H1 (cell line): ENCODE measurements at regions not wholly inside any gene's neighbourhood (a gene's known extent, or its start where the extent isn't known, plus 50 kb on each side); places are given as distances from the start of the nearest gene placed in this dataset.

Experiments used
- CTCF ChIA-PET: fragments of 300-600 bp; sonication (Branson Sonifier 250); formaldehyde crosslinking; loops from one replicate; lab custom pipeline; 2021; ENCODE audit not compliant: partially characterized antibody; lab: Charles Lee
- POLR2A ChIA-PET: fragments of 300-600 bp; sonication (Branson Sonifier 250); formaldehyde crosslinking; loops from one replicate; lab custom pipeline; 2021; ENCODE audit warnings: inconsistent platforms; ENCODE audit not compliant: partially characterized antibody; lab: Charles Lee
- DNase-seq, 2 experiments: peaks; one replicate each; pipeline versions ENCODE4 v3.0.0 to v3.0.0-alpha.2; 2010 to 2022; ENCODE audit warnings: low spot score in 2 of 2, low read depth in 1 of 2, mixed read lengths in 1 of 2
- FAIRE-seq: peaks from 2 replicates; lab custom pipeline; 2011; peaks lifted over from hg19 to GRCh38; lab: Jason Lieb, UNC
- H2AFZ ChIP-seq: 2 replicates; pipeline ENCODE4 v1.8.1; 2012; ENCODE audit warnings: low read length, inconsistent platforms
- H2AK5ac ChIP-seq: 2 replicates; pipeline ENCODE4 v1.6.1; 2013; ENCODE audit warnings: low read depth, low read length
- H2BK120ac ChIP-seq: replicated peaks from 2 replicates; pipeline ENCODE3; 2013; ENCODE audit warnings: low read depth, low read length, inconsistent platforms
- H2BK12ac ChIP-seq: 2 replicates; pipeline ENCODE4 v1.6.1; 2013; ENCODE audit warnings: low read depth, low read length
- H2BK15ac ChIP-seq: 2 replicates; pipeline ENCODE4 v1.6.1; 2013; ENCODE audit warnings: low read length
- H2BK20ac ChIP-seq: 2 replicates; pipeline ENCODE4 v1.6.1; 2013; ENCODE audit warnings: low read length
- H2BK5ac ChIP-seq: 2 replicates; pipeline ENCODE4 v1.6.1; 2013; ENCODE audit warnings: low read depth, low read length
- H3K14ac ChIP-seq: 2 replicates; pipeline ENCODE4 v1.6.1; 2013; ENCODE audit warnings: inconsistent platforms; ENCODE audit not compliant: insufficient read length
- H3K18ac ChIP-seq: 2 replicates; pipeline ENCODE4 v1.6.1; 2013; ENCODE audit warnings: low read length; ENCODE audit errors: extremely low read depth
- H3K23ac ChIP-seq: 2 replicates; pipeline ENCODE4 v1.6.1; 2013; ENCODE audit warnings: inconsistent platforms; ENCODE audit not compliant: insufficient read length
- H3K23me2 ChIP-seq: 2 replicates; pipeline ENCODE4 v1.6.1; 2013; ENCODE audit warnings: low read depth, low read length
- H3K27ac ChIP-seq: 2 replicates; pipeline ENCODE4 v1.6.1; 2011; ENCODE audit warnings: low read depth, low read length, inconsistent platforms
- H3K27me3 ChIP-seq, 4 experiments: replicated peaks in 1 of 4; 1 replicate in 1 of 4; 2 replicates in 3 of 4; pipeline versions ENCODE4 v1.6.1 to v1.8.1; 2011 to 2013; ENCODE audit warnings: low read length in 3 of 4, mild to moderate bottlenecking in 3 of 4, inconsistent platforms in 2 of 4, mixed read lengths in 2 of 4, moderate library complexity in 1 of 4; ENCODE audit not compliant: control insufficient read depth in 3 of 4, insufficient read depth in 3 of 4; ENCODE audit errors: extremely low read depth in 1 of 4
- H3K36me3 ChIP-seq, 4 experiments: 2 replicates each; pipeline versions ENCODE4 v1.6.1 to v1.8.1; 2011 to 2013; ENCODE audit warnings: mild to moderate bottlenecking in 4 of 4, low read length in 3 of 4, moderate library complexity in 2 of 4, control low read depth in 1 of 4, inconsistent platforms in 1 of 4; ENCODE audit not compliant: insufficient read depth in 4 of 4, control insufficient read depth in 2 of 4
- H3K4ac ChIP-seq: replicated peaks from 2 replicates; pipeline ENCODE3; 2013; ENCODE audit warnings: low read length, low read depth, mixed read lengths, inconsistent platforms; ENCODE audit not compliant: insufficient read length
- H3K4me1 ChIP-seq, 4 experiments: replicated peaks in 1 of 4; 1 replicate in 1 of 4; 2 replicates in 3 of 4; pipeline versions ENCODE4 v1.6.1 to v1.8.1; 2011 to 2013; ENCODE audit warnings: low read length in 3 of 4, inconsistent platforms in 2 of 4, mixed read lengths in 1 of 4; ENCODE audit not compliant: insufficient read depth in 4 of 4, control insufficient read depth in 3 of 4
- H3K4me2 ChIP-seq, 2 experiments: 2 replicates each; pipeline versions ENCODE4 v1.6.1 to v1.8.1; 2011 to 2013; ENCODE audit warnings: low read depth in 2 of 2, low read length in 2 of 2, control low read depth in 1 of 2, inconsistent platforms in 1 of 2, mild to moderate bottlenecking in 1 of 2; ENCODE audit not compliant: insufficient read depth in 1 of 2
- H3K4me3 ChIP-seq, 4 experiments: fragments of 200-600, 300-600 bp in 1 of 4; sonication (generic), shearing (Covaris generic), sonication (Bioruptor Twin) in 1 of 4; 2 replicates each; pipeline versions ENCODE4 v1.5.1 to v1.8.1; 2011 to 2016; ENCODE audit warnings: low read length in 4 of 4, low read depth in 3 of 4, control low read depth in 2 of 4, inconsistent platforms in 2 of 4, mild to moderate bottlenecking in 2 of 4, mixed read lengths in 1 of 4, moderate library complexity in 1 of 4; ENCODE audit not compliant: insufficient read depth in 2 of 4; ENCODE audit errors: extremely low read depth in 1 of 4
- H3K56ac ChIP-seq: replicated peaks from 2 replicates; pipeline ENCODE3; 2013; ENCODE audit warnings: low read depth, mild to moderate bottlenecking, mixed read lengths, low read length, inconsistent platforms; ENCODE audit not compliant: insufficient read length
- H3K79me1 ChIP-seq: 2 replicates; pipeline ENCODE4 v1.6.1; 2013; ENCODE audit warnings: low read depth, low read length, control low read depth
- H3K79me2 ChIP-seq, 2 experiments: 2 replicates each; pipeline versions ENCODE4 v1.6.1 to v1.8.1; 2012 to 2013; ENCODE audit warnings: low read length in 2 of 2, mild to moderate bottlenecking in 2 of 2, inconsistent platforms in 1 of 2; ENCODE audit not compliant: insufficient read depth in 2 of 2, control insufficient read depth in 1 of 2
- H3K9ac ChIP-seq, 4 experiments: replicated peaks in 1 of 4; 1 replicate in 1 of 4; 2 replicates in 3 of 4; pipeline versions ENCODE4 v1.6.1 to v1.8.1; 2011 to 2013; ENCODE audit warnings: low read depth in 3 of 4, low read length in 3 of 4, control low read depth in 2 of 4, mild to moderate bottlenecking in 2 of 4, moderate library complexity in 2 of 4, inconsistent platforms in 1 of 4; ENCODE audit errors: extremely low read depth in 1 of 4
- H3K9me3 ChIP-seq, 2 experiments: 2 replicates each; pipeline versions ENCODE4 v1.6.1 to v1.8.1; 2012 to 2013; ENCODE audit warnings: mild to moderate bottlenecking in 2 of 2, moderate library complexity in 2 of 2, control low read depth in 1 of 2, inconsistent platforms in 1 of 2, low read depth in 1 of 2, low read length in 1 of 2, mixed read lengths in 1 of 2; ENCODE audit not compliant: insufficient read depth in 2 of 2
- H4K20me1 ChIP-seq, 2 experiments: replicated peaks in 1 of 2; 2 replicates each; pipeline versions ENCODE3 to v1.8.1; 2011 to 2013; ENCODE audit warnings: inconsistent platforms in 2 of 2, low read length in 2 of 2, mild to moderate bottlenecking in 1 of 2; ENCODE audit not compliant: insufficient read depth in 2 of 2, control insufficient read depth in 1 of 2
- H4K5ac ChIP-seq: 2 replicates; pipeline ENCODE4 v1.6.1; 2013; ENCODE audit warnings: low read length, low read depth, mixed read lengths, inconsistent platforms; ENCODE audit not compliant: insufficient read length
- H4K8ac ChIP-seq: 2 replicates; pipeline ENCODE4 v1.8.0; 2013; ENCODE audit warnings: mild to moderate bottlenecking, moderate library complexity, low read length, inconsistent platforms; ENCODE audit not compliant: insufficient read depth; ENCODE audit errors: extremely low read depth
- H4K91ac ChIP-seq: replicated peaks from 2 replicates; pipeline ENCODE3; 2013; ENCODE audit warnings: low read length, mixed read lengths, inconsistent platforms; ENCODE audit not compliant: insufficient read length
- BCL11A ChIP-seq, 2 experiments: IDR thresholded peaks; one replicate each; pipeline ENCODE4 v1.6.1; 2011; ENCODE audit warnings: low read depth in 2 of 2, low read length in 2 of 2, mild to moderate bottlenecking in 2 of 2
- BRCA1 ChIP-seq: IDR thresholded peaks from 2 replicates; pipeline ENCODE4 v1.6.1; 2012; ENCODE audit warnings: low read depth, low read length, improper control_type of control experiment
- CTBP2 ChIP-seq: IDR thresholded peaks from 2 replicates; pipeline ENCODE4 v1.7.0; 2011; ENCODE audit warnings: borderline replicate concordance, mild to moderate bottlenecking, moderate library complexity, mixed read lengths, low read length; ENCODE audit not compliant: insufficient read depth, insufficient read length
- CTCF ChIP-seq, 3 experiments: IDR thresholded peaks; 1 replicate in 2 of 3; 2 replicates in 1 of 3; pipeline versions ENCODE4 v1.5.1 to v1.6.1; 2011; ENCODE audit warnings: low read length in 3 of 3, mild to moderate bottlenecking in 3 of 3, inconsistent platforms in 2 of 3, low read depth in 1 of 3, moderate library complexity in 1 of 3; ENCODE audit not compliant: insufficient read depth in 1 of 3; ENCODE audit errors: control extremely low read depth in 1 of 3
- EP300 ChIP-seq, 2 experiments: IDR thresholded peaks; 1 replicate in 1 of 2; 2 replicates in 1 of 2; pipeline ENCODE4 v1.6.1; 2011 to 2012; ENCODE audit warnings: low read depth in 2 of 2, low read length in 2 of 2, mild to moderate bottlenecking in 2 of 2, borderline replicate concordance in 1 of 2, inconsistent platforms in 1 of 2, moderate library complexity in 1 of 2
- GABPA ChIP-seq: IDR thresholded peaks from 2 replicates; pipeline ENCODE4 v1.6.1; 2011; ENCODE audit warnings: mild to moderate bottlenecking, low read length, moderate library complexity, borderline replicate concordance; ENCODE audit not compliant: insufficient read depth
- HDAC6 ChIP-seq: IDR thresholded peaks from one replicate; pipeline ENCODE4 v1.7.1; 2012; ENCODE audit warnings: low read depth, mild to moderate bottlenecking, inconsistent platforms, low read length, moderate library complexity
- JUN ChIP-seq: IDR thresholded peaks from 2 replicates; pipeline ENCODE4 v1.6.1; 2011; ENCODE audit warnings: low read depth, mild to moderate bottlenecking, improper control_type of control experiment, low read length
- POLR2AphosphoS5 ChIP-seq: IDR thresholded peaks from 2 replicates; pipeline ENCODE4 v1.6.1; 2011; ENCODE audit warnings: low read depth, low read length
- RBBP5 ChIP-seq: IDR thresholded peaks from 2 replicates; pipeline ENCODE4 v1.7.1; 2012; ENCODE audit warnings: low read depth, mild to moderate bottlenecking, inconsistent platforms, low read length, moderate library complexity, borderline replicate concordance
- SAP30 ChIP-seq: fragments of 300-600 bp; sonication (generic); IDR thresholded peaks from 2 replicates; pipeline ENCODE4 v1.7.1; 2012; ENCODE audit warnings: low read length, moderate library complexity, mild to moderate bottlenecking, inconsistent platforms; ENCODE audit not compliant: insufficient read depth, insufficient replicate concordance
- SP1 ChIP-seq: IDR thresholded peaks from 2 replicates; pipeline ENCODE4 v1.6.1; 2011; ENCODE audit warnings: low read depth, low read length
- WGBS, 2 experiments: shearing (Covaris generic) in 1 of 2; methylation state at CpG; one replicate each; pipeline versions ENCODE4 v1.1.6 to v1.1.7; 2013 to 2015; ENCODE audit warnings: low lambda C conversion rate in 2 of 2, mixed read lengths in 2 of 2, inconsistent platforms in 1 of 2, low coverage in 1 of 2, missing lambda C conversion rate in 1 of 2; ENCODE audit not compliant: insufficient replicate concordance in 2 of 2, insufficient coverage in 1 of 2, insufficient read length in 1 of 2; ENCODE audit errors: extremely low coverage in 1 of 2, missing lambda C conversion rate in 1 of 2; 5-methylcytosine and 5-hydroxymethylcytosine counted together

- FAIRE-seq = no peak
- POLR2A ChIA-PET = no interaction called here
- H2AFZ ChIP-seq = no peak overlapping the region
Observed at GRCh38 chr5:125461641-125462072, 715.2 kb upstream of the ZNF608 start.

More at GRCh38 chr5:125461641-125462072, 715.2 kb upstream of the ZNF608 start:
- TF ChIP-seq HDAC6 (no peak), CTBP2 (no peak), POLR2AphosphoS5 (no peak), JUN (no peak), CTCF (IDR thresholded peaks at IDR 0.05; ENCODE audit: control extremely low read depth in 1 of 3, insufficient read depth in 1 of 3, low read depth in 1 of 3, low read length in 3 of 3) (no peak), RBBP5 (no peak), GABPA (no peak), SAP30 (no peak), BCL11A (IDR thresholded peaks at IDR 0.05; ENCODE audit: low read depth in 2 of 2, low read length in 2 of 2) (no peak), EP300 (IDR thresholded peaks at IDR 0.05; ENCODE audit: borderline replicate concordance in 1 of 2, low read depth in 2 of 2, low read length in 2 of 2) (no peak), BRCA1 (no peak), SP1 (no peak)
- no peaks in the 10 kb centered on the region for H3K27me3 ChIP-seq
- H3K4me2 ChIP-seq = no peak overlapping the region
- no peaks in the 10 kb centered on the region for H3K4me1 ChIP-seq
- H3K9me3 ChIP-seq = peaks cover 7 to 12% of the 10 kb centered on the region in 2 experiments; a peak in 3 of 4 replicates
- H3K14ac ChIP-seq = no peak overlapping the region
- no peaks in the 10 kb centered on the region for H3K36me3 ChIP-seq
- no peak overlapping the region for H3K56ac ChIP-seq
- H3K4me3 ChIP-seq = no peak overlapping the region
- H3K79me2 ChIP-seq = no peaks in the 10 kb centered on the region
- H3K9ac ChIP-seq = no peak overlapping the region
- no peak overlapping the region for H3K27ac ChIP-seq
- H3K23me2 ChIP-seq = no peaks in the 10 kb centered on the region
- no peaks in the 10 kb centered on the region for H4K20me1 ChIP-seq
- H2BK15ac ChIP-seq = no peak overlapping the region
- no peak for DNase-seq
- H3K79me1 ChIP-seq = no peaks in the 10 kb centered on the region
- H4K91ac ChIP-seq = no peak overlapping the region
- H4K5ac ChIP-seq = no peak overlapping the region
- no peak overlapping the region for H2BK20ac ChIP-seq
- no peak overlapping the region for H4K8ac ChIP-seq
- no peak overlapping the region for H3K4ac ChIP-seq
- H3K23ac ChIP-seq = no peak overlapping the region
- CTCF ChIA-PET = interaction anchor here (0.5 kb wide), 1 partner anchor 768 kb away, joined by 3 read pairs; no protein-coding TSS in a partner anchor
- H2BK5ac ChIP-seq = no peak overlapping the region
- no peak overlapping the region for H2AK5ac ChIP-seq
- 87% methylated on average over 5 of the region's 5 CpGs; no CpG with 5 or more reads in 1 of the 2 experiments for WGBS, 2 experiments
- no peak overlapping the region for H2BK120ac ChIP-seq
- no peak overlapping the region for H3K18ac ChIP-seq
- no peak overlapping the region for H2BK12ac ChIP-seq
